IPS-20b (cell line): ENCODE measurements at regions not wholly inside any gene's neighbourhood (a gene's known extent, or its start where the extent isn't known, plus 50 kb on each side); places are given as distances from the start of the nearest gene placed in this dataset.
"Not testable (repeated sequence)": the region's sequence is repeated elsewhere in the genome, so short reads cannot be mapped to it uniquely, and the experiment has no call there.

Experiments
- H3K27ac ChIP-seq: one replicate; pipeline ENCODE4 v1.5.1; 2013; ENCODE audit warnings: low read length
- H3K27me3 ChIP-seq: 2 replicates; pipeline ENCODE4 v1.6.1; 2013; ENCODE audit warnings: mild to moderate bottlenecking, low read length, inconsistent platforms; ENCODE audit not compliant: insufficient read depth
- H3K36me3 ChIP-seq: 2 replicates; pipeline ENCODE4 v1.6.1; 2013; ENCODE audit warnings: low read depth, mild to moderate bottlenecking, inconsistent platforms, low read length, moderate library complexity; ENCODE audit not compliant: insufficient read depth
- H3K4me1 ChIP-seq: 2 replicates; pipeline ENCODE4 v1.6.1; 2013; ENCODE audit warnings: mild to moderate bottlenecking, control low read depth, inconsistent platforms, low read length, moderate library complexity; ENCODE audit not compliant: insufficient read depth
- H3K4me3 ChIP-seq: 2 replicates; pipeline ENCODE4 v1.5.1; 2013; ENCODE audit warnings: mild to moderate bottlenecking, low read length, inconsistent platforms
- H3K9ac ChIP-seq: 2 replicates; pipeline ENCODE4 v1.6.1; 2013; ENCODE audit warnings: low read depth, mild to moderate bottlenecking, inconsistent platforms, low read length, moderate library complexity
- H3K9me3 ChIP-seq: 2 replicates; pipeline ENCODE4 v1.6.1; 2013; ENCODE audit warnings: mild to moderate bottlenecking, low read depth, low read length, inconsistent platforms; ENCODE audit not compliant: insufficient read depth

GRCh38 chr6:158906926-158907325 is 87.8 kb upstream of the EZR start:
- H3K9me3 ChIP-seq = peaks cover 30% of the 10 kb centered on the region

DNA sequence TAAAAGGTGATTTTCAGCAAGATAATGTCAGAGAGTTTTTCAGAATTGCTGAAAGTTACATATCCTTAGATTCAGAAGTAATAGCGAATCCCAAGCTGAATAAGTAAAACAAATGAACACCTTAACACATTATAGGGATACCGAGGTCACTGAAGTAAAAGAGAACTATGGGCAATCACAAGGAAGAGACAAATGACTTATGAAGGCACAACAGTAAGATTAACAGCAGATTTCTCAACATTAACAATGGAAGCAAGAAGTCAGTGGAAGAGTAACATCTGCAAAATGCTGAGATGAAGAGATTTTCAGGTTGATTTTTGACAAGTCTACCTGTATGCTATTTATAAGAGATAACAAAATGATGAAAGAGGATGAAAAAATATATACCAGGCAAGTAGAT is 86.1 kb upstream of the EZR start:
- Histone ChIP-seq H3K27ac (no peak overlapping the region), H3K36me3 (no peaks in the 10 kb centered on the region), H3K9me3 (peaks cover 30% of the 10 kb centered on the region), H3K4me3 (no peak overlapping the region), H3K27me3 (no peaks in the 10 kb centered on the region), H3K4me1 (peaks cover 8% of the 10 kb centered on the region; the same call in 1 of the 2 replicates), H3K9ac (no peak overlapping the region)

More at GRCh38 chr6:158906926-158907325, 87.8 kb upstream of the EZR start:
- Histone ChIP-seq H3K4me1 (peaks cover 23% of the 10 kb centered on the region), H3K36me3 (no peaks in the 10 kb centered on the region), H3K27me3 (no peaks in the 10 kb centered on the region), H3K4me3 (no peak overlapping the region), H3K9ac (no peak overlapping the region), H3K27ac (no peak overlapping the region)

GRCh38 chr6:158903801-158904200 is 84.6 kb upstream of the EZR start:
- Histone ChIP-seq H3K4me1 (0 out of 2 replicates have a peak, but pooled peaks cover 2% of the 10 kb centered on the region), H3K9ac (no peak overlapping the region), H3K4me3 (no peak overlapping the region), H3K27ac (no peak overlapping the region), H3K27me3 (no peaks in the 10 kb centered on the region), H3K9me3 (peaks cover 30% of the 10 kb centered on the region), H3K36me3 (no peaks in the 10 kb centered on the region)

DNA sequence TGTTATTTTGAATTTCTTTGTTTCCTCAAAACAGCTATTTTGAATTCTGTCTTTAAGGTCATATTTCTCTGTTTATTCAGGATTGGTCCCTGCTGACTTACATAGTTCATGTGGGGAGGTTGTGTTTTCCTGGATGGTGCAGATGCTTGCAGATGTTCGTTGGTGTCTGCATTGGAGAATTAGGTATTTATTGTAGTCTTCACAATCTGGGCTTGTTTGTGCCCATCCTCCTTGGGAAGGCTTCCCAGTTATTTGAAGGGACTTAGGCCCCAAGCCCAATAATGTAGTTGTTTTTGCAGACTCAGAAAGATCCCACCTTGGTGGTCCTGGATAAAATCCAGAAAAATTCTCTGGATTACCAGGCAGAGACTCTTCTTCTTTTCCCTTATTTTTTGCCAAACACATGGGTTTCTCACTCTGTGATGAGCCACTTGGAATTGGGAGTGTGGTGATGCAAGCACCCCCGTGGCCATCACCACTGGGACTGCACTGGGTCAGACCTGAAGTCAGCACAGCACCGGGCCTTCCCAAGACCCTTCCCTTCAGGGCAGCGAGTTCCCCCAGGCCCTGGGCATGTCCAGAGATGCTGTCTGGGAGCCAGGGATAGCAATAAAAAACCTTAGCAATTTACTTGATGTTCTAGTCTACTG is 81.6 kb upstream of the EZR start:
- peaks cover 22% of the 10 kb centered on the region for H3K9me3 ChIP-seq
- no peaks in the 10 kb centered on the region for H3K36me3 ChIP-seq
- no peak overlapping the region for H3K9ac ChIP-seq
- no peak overlapping the region for H3K4me3 ChIP-seq
- no peaks in the 10 kb centered on the region for H3K27me3 ChIP-seq
- H3K27ac ChIP-seq = no peak overlapping the region
- no peaks in the 10 kb centered on the region for H3K4me1 ChIP-seq

GRCh38 chr6:158897236-158897635 is 78.1 kb upstream of the EZR start:
- Histone ChIP-seq H3K4me1 (peaks cover 8% of the 10 kb centered on the region), H3K9me3 (no peaks in the 10 kb centered on the region), H3K27ac (no peak overlapping the region), H3K4me3 (no peak overlapping the region), H3K27me3 (no peaks in the 10 kb centered on the region), H3K9ac (no peak overlapping the region), H3K36me3 (no peaks in the 10 kb centered on the region)

DNA sequence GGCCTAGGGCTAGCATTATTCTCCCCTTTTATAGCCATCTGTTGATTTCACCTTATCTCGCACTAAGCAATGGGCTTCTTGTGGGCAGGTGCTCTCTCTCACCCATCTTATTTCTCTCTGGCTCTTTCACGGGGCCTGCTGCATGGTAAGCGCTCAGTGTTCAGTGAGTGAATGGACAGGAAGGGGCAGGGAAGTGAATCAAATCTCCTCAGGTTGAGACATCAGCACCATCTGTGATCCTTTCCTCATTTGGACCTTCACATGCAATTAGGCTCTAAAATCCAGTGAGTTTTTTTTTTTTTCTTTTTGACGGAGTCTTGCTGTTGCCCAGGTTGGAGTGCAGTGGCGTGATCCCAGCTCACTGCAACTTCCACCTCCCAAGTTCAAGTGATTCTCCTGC is 76.5 kb upstream of the EZR start:
- Histone ChIP-seq H3K27ac (no peak overlapping the region), H3K4me3 (no peak overlapping the region), H3K9me3 (no peaks in the 10 kb centered on the region), H3K27me3 (no peaks in the 10 kb centered on the region), H3K4me1 (peaks cover 8% of the 10 kb centered on the region), H3K9ac (no peak overlapping the region), H3K36me3 (no peaks in the 10 kb centered on the region)

GRCh38 chr6:158894193-158894592 is 75.0 kb upstream of the EZR start:
- Histone ChIP-seq H3K27me3 (no peaks in the 10 kb centered on the region), H3K36me3 (no peaks in the 10 kb centered on the region), H3K9me3 (no peaks in the 10 kb centered on the region), H3K4me3 (no peak overlapping the region), H3K27ac (no peak overlapping the region), H3K4me1 (peaks cover 8% of the 10 kb centered on the region), H3K9ac (no peak overlapping the region)

DNA sequence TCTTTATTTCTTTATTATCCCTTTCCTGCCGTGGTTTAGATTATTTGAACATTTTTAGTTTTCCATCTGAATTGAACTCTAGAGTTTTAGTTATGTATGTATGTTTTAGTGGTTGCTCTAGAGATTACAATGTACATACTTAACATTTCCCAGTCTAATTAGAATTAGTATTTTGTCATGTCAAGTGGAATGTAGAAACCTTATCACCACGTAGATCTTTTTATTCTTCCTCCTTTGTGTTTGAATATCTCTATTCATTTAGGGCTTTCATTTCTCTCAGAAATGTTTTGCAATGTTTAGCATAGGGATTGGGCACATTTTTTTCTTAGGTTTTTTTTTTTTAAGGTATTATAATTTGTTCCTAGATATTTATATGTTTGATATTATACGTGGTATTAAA is 73.1 kb upstream of the EZR start:
- Histone ChIP-seq H3K27me3 (no peaks in the 10 kb centered on the region), H3K27ac (no peak overlapping the region), H3K4me3 (no peak overlapping the region), H3K36me3 (no peaks in the 10 kb centered on the region), H3K9me3 (no peaks in the 10 kb centered on the region), H3K9ac (no peak overlapping the region), H3K4me1 (peaks cover 8% of the 10 kb centered on the region)

DNA sequence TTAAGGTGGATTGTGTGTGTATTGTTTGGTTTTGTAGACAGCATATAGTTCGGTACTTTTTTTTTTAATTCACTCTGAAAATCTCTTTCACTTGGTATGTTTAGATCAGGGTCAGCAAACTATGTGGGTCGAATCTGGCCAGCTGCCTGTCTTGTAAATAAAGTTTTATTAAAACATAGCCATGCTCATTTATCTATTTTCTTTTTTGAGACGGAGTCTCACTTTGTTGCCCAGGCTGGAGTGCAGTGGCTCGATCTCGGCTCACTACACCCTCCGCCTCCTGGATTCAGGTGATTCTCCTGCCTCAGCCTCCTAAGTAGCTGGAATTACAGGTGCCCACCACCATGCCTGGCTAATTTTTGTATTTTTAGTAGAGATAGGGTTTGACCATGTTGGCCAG is 72.4 kb upstream of the EZR start:
- not testable (repeated sequence) for H3K4me1 ChIP-seq, H3K27ac ChIP-seq, H3K9me3 ChIP-seq, H3K4me3 ChIP-seq, H3K27me3 ChIP-seq, H3K36me3 ChIP-seq, H3K9ac ChIP-seq

DNA sequence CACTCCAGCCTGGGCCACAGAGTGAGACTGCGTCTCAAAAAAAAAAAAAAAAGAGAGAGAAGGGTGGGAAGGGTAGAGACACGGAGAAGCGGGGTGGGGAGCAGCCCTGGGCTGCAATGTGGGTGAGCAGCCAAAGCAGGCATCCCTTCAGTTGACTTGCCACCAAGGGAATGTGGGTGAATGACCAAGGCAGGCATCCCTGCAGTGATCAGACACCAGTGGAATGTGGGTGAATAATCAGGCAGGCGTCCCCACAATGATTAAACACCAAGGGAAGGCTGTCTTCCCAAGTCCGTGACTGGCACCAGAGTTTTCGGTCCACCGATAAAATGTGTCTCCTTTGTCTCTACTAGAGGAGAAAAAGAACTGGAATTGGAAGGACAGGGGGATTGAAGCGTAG is 69.0 kb upstream of the EZR start:
- not testable (repeated sequence) for H3K36me3 ChIP-seq, H3K9ac ChIP-seq, H3K4me3 ChIP-seq, H3K9me3 ChIP-seq, H3K27ac ChIP-seq, H3K27me3 ChIP-seq, H3K4me1 ChIP-seq

DNA sequence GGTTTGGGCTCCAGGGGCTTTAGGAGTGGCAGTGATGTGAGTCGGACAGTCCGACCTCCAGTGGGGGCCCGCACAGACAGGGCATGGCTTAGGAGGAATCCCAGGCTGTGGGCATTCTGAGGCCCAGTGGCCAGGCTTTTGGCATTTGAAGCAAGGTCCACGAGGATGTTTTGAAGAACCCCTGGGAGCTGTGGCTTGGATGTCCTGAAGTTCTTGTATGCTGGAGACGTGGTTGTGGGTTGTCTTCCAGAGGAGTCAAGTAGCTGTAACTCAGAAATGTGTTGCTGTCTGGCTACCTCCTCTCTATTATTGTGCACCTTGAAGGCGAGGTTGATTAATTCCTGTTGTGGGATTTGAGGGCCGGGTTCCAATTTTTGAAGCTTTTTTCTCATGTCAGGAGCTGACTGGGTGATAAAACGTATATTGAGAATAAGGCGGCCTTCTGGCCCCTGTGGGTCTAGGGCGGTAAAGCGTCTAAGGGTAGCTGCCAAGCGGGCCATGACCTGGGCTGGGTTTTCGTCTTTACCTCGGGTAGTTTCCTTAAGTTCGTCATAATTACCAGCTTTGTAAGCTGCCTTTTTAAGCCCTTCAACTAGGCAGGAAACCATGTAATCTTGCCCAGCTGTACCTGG is 67.3 kb upstream of the EZR start:
- not testable (repeated sequence) for H3K4me1 ChIP-seq, H3K9me3 ChIP-seq, H3K27me3 ChIP-seq

DNA sequence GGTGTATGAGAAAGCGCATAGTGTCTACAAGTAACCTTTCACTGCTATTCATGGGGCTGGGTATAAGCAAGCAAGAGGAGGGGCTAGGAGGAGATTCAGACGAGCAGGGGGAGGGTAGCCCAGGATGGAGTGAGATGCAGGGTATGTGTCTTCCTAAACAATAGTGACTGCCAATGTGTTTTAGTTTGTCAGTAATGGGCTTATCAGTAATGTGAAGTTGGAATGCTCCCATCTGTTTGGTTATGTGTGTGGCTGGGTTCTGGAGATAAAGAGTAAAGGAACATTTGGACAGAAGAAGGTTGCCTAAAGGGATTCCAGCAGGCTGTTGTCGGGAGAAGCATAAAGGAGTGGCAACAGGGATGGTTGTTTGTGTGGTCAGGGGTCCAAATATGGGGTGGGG is 62.7 kb upstream of the EZR start:
- H3K36me3 ChIP-seq, H3K4me3 ChIP-seq, H3K9me3 ChIP-seq, H3K27me3 ChIP-seq, H3K9ac ChIP-seq, H3K27ac ChIP-seq: not testable (repeated sequence)
- H3K4me1 ChIP-seq = peaks cover 12% of the 10 kb centered on the region

More for the DNA sequence above, 67.3 kb upstream of the EZR start:
- H3K4me3 ChIP-seq, H3K27ac ChIP-seq, H3K9ac ChIP-seq, H3K36me3 ChIP-seq: not testable (repeated sequence)
